Hindlimb muscle (tissue), 1 donor: ENCODE measurements at regions not wholly inside any gene's neighbourhood (a gene's known extent, or its start where the extent isn't known, plus 50 kb on each side); places are given as distances from the start of the nearest gene placed in this dataset.
"Not testable (repeated sequence)": the region's sequence is repeated elsewhere in the genome, so short reads cannot be mapped to it uniquely, and the experiment has no call there.

Source experiments
- DNase-seq: peaks from one replicate; pipeline ENCODE4 v3.0.0-alpha.2; 2013

GRCh38 chr13:54268013-54268695 lies 1239.5 kb downstream of the OLFM4 start:
- not testable (repeated sequence) for DNase-seq

DNA sequence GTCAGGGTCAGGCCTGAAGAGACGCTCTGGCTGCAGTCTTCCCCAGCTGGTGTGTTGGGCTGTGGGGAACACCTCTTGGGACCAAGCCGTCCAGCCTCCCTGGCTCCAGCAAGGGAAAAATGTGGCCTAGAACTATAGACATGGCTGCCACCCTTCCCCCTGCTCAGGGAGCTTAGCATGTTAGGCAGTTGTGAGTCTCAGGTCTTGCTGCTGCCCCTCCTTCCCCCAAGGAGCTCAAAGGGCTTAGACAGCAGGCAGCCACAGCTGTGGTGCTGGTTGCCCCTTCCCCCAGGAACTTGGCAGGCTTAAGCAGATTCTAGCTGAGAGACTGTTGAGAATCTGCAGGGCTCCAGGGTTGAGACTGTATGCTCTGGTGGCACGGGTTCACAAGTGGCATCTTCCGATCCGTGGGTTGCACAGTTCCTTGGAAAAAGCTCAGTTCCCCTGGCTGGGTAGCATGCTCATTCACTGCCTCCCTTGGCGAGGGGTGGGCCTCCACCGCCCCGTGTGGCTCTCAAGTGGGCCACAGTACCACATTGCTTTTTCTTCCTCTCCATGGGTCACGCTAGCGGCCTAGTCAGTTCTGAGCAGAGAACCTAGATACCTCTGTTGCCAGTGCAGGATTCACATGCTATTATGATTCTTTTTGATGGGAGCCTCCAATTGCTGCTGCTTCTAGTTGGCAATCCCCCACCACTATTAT lies 1258.6 kb downstream of the OLFM4 start:
- no peak for DNase-seq

- no peak for DNase-seq
Measured at GRCh38 chr13:54301085-54301484, 1272.5 kb downstream of the OLFM4 start.

DNA sequence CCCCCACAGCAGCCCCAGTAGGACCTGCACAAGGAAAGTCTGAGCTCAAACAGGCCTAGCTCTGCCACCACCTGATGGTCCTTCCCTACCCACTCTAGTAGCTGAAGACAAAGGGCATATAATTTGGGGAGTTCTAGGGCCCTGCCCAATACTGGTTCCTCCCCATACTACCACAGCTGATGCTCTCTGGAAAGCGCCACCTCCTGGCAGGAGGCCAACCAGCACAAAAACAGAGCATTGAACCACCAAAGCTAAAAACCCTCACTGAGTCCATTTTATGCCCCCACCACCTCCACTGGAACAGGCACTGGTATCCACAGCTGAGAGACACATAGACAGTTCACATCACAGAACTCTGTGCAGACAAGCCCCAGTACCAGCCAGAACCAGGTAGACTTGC lies 1276.8 kb downstream of the OLFM4 start:
- no peak for DNase-seq

DNA sequence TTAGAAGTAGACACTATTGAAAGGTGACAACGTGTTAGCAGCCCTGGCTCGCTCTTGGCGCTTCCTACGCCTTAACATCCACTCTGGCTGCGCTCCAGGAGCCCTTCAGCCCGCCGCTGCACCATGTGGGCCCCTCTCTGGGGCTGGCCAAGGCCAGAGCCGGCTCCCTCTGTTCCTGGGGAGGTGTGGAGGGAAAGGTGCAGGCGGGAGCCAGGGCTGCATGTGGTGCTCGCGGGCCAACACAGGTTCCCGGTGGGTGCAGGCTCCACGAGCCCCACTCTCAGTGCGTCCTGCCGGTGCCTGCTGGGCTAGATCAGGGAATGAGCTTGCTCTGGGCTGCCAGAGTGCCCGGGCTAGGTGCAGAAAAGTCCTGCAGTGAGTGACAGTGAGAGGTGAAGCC lies 1284.3 kb downstream of the OLFM4 start:
- DNase-seq, result no peak

DNA sequence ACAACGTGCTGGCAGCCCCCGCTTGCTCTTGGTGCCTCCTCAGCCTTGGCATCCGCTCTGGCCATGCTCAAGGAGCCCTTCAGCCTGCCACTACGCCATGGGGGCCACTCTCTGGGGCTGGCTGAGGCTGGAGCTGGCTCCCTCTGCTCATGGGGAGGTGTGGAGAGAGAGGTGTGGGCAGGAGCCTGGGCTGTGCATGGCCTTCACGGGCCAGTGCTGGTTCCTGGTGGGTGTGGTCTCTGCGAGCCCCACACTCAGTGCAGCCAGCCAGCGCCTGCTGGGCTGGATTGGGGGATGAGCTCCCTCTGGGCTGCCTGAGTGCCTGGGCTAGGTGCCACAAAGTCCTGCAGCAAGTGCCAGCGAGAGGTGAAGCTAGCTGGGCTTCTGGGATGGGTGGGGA lies 1289.1 kb downstream of the OLFM4 start:
- DNase-seq, result no peak

GRCh38 chr13:54337540-54337939 lies 1308.9 kb downstream of the OLFM4 start:
- no peak for DNase-seq

DNA sequence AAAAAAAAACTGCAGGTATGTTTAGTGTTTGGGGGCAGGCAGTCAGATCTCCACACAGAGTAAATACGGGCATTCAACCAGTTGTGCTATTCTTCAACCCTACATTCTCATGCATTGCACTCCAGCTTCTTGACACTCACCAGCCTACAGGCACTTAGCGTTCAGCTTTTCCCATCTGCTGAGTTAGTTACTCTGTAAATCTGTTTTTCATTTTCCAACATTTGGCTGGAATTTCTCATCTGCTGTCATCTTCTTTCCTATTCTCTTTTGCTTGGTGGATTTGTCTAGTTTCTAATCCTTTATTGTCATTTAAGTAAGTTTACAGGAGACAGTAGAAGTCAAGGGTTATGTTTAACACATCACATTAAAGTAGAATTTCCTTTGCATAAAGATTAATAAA lies 1318.9 kb downstream of the OLFM4 start:
- DNase-seq, result peak; percentile 25

DNA sequence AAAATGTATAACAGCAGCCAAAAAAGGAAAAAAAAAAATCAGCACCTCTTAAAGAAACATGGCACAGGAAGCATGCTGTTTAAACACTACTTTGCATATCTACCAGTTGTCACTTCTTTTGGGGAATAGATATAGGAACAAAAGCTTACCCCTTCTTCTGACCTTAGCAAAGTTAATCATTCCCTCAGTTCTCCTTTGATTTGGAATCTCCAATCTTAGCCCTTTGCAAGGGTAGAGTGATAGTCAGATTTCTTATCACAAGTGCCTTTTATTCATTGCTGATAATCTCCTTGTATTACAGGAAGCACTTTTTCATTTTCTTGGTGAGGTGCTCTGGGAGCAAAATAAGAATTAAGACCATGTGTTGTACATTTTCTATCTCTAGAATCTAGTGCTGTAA lies 1327.6 kb downstream of the OLFM4 start:
- no peak for DNase-seq

GRCh38 chr13:54356849-54357248 lies 1328.2 kb downstream of the OLFM4 start:
- DNase-seq, result no peak

- no peak for DNase-seq
Measured at GRCh38 chr13:54357284-54357933, 1328.8 kb downstream of the OLFM4 start.

- DNase-seq, result no peak
Measured at GRCh38 chr13:54361460-54361859, 1332.8 kb downstream of the OLFM4 start.

DNA sequence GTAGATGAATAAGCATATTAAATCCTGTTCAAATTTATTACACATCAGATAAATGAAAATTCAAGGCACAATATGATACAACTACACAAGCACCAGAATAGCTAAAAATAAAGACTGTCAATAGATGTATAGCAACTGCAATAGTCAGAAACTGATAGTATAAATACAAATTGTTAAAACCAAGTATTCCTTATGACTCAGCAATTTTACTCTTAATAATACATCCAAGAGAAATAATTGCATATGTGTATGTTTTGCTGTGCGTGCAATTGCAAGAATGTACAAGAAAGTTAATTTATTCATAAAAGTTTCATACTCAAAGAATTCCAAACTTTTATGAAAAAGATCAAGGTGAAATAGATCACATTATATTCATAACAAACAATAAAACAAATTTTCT lies 1338.1 kb downstream of the OLFM4 start:
- DNase-seq, result no peak

GRCh38 chr13:54367639-54368271 lies 1339.1 kb downstream of the OLFM4 start:
- no peak for DNase-seq

- no peak for DNase-seq
Measured at GRCh38 chr13:54368387-54368786, 1339.8 kb downstream of the OLFM4 start.

DNA sequence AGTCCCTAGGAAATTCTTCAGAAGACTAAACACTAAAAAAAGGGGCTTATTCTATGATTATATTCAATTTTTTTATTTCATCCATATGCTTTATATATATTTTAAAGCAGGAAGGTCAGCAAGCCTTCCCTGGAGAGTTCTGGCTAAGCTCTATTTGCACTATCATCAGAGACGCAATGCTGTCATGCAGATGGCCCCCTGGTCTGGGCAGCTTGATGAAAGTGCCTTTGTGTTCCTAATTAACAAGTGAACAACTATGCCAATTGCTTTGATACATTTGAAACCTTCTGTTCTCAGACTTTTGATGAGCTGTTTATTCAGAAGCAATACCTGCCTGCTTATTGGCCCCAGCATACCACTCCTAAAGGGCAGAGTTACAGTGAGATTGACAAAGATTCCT lies 1344.6 kb downstream of the OLFM4 start:
- DNase-seq, result no peak

GRCh38 chr13:54379461-54379860 lies 1350.8 kb downstream of the OLFM4 start:
- no peak for DNase-seq

DNA sequence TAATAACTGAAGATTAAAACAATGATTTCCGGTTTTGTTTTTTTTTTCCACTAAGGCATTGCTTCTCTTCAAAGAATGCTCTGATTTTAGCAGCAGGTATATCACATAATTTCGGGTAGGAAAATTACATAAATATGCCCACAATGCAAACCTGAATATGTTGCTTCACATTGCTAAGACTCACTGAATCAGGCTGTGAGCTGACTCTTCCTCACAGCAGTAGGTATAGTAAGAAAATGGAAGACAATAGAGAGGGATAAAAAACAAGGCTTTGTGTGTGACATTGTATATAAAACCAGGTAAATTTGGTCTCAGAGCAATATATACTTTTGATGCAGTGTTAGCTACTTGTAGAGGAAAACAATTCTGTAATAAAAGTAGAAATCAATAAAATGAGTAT lies 1355.0 kb downstream of the OLFM4 start:
- DNase-seq, result no peak

DNA sequence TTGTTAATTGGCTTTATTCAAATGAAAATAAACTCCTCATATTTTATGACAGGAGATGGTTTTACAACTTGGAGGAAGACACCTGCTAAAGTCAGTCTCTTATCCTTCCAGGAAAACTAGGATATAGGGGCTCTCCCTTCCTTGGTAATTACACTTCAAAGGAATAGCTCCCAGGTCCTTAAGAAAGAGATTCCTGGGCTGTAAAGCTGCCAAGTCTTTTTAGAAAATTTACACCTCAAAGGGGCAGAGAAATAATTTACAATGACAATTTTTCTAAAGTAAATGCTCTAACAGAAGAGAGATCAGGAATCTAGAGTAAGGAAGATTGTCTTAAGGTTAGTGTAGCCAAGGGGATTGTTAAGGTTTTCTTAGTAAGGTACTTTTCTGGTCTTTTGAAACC lies 1359.0 kb downstream of the OLFM4 start:
- DNase-seq, result no peak

GRCh38 chr13:54390841-54391240 lies 1362.2 kb downstream of the OLFM4 start:
- DNase-seq, result no peak

- no peak for DNase-seq
Measured at GRCh38 chr13:54394085-54394700, 1365.6 kb downstream of the OLFM4 start.

DNA sequence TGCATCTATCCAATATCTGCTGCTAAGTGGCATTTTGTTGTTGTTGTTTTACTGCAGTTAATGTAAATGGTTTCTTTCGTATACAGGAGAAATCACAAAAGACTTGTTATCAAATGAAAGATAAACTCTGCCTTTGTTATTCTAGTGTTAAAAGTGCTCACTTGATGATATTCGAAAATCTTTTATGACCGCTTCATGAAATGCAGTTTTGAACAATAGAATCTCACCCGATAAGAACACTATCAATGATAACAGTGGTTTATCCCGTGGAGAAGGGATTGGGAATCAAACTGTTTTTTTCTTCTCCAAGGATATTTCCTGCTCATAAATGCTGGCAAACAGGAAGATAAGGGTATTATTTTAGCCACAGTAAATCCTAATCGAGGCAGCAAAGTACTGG lies 1366.3 kb downstream of the OLFM4 start:
- DNase-seq, result no peak

GRCh38 chr13:54402495-54402894 lies 1373.9 kb downstream of the OLFM4 start:
- no peak for DNase-seq
